K562 (cell line): ENCODE measurements at regions not wholly inside any gene's neighbourhood (a gene's known extent, or its start where the extent isn't known, plus 50 kb on each side); places are given as distances from the start of the nearest gene placed in this dataset.

ENCODE experiments used
- ATAC-seq: fragments of 200-7000 bp; cut with Tn5 transposase; 3 replicates; pipeline ENCODE4 v1.9.1; 2020; ENCODE audit warnings: moderate library complexity
- BruUV-seq: library from RNA; stranded (reverse); fragments of 400-500 nt; replicated peaks from 2 replicates; lab custom pipeline; 2021; lab: Mats Ljungman, UMichigan
- CTCF ChIA-PET: fragments of 300-600 bp; formaldehyde crosslinking; extraction: SDS; loops from one replicate; lab custom pipeline; 2021; ENCODE audit warnings: low intra/inter-chr PET ratio; lab: Yijun Ruan, JAX
- POLR2A ChIA-PET: fragments of 300-600, 350-650 bp; sonication (Branson Sonifier 250); formaldehyde crosslinking; extraction: SDS; loops from one replicate; lab custom pipeline; 2021; ENCODE audit warnings: antibody characterized with exemption, inconsistent platforms; lab: Yijun Ruan, JAX
- DNase-seq, 4 experiments: peaks; one replicate each; pipeline versions ENCODE4 v3.0.0 to v3.0.0-alpha.2; 2011 to 2018; ENCODE audit warnings: low spot score in 3 of 4, mixed read lengths in 3 of 4; ENCODE audit errors: extremely low read depth in 1 of 4
- FAIRE-seq: peaks from 2 replicates; lab custom pipeline; 2011; peaks lifted over from hg19 to GRCh38; lab: Jason Lieb, UNC
- H2AFZ ChIP-seq: 2 replicates; pipeline ENCODE4 v1.6.0; 2011; ENCODE audit warnings: low read depth, low read length, control low read depth, inconsistent platforms
- H3K27ac ChIP-seq: fragments of 200-600 bp; 3 replicates; pipeline ENCODE4 v1.8.0; 2011; ENCODE audit warnings: low read depth, mild to moderate bottlenecking, control low read depth, inconsistent platforms, low read length, moderate library complexity, mixed read lengths; ENCODE audit errors: extremely low read depth
- H3K27me3 ChIP-seq, 2 experiments: fragments of 300-600 bp in 1 of 2; 2 replicates in 1 of 2; 3 replicates in 1 of 2; pipeline versions ENCODE4 v1.6.0 to v1.8.0; 2011; ENCODE audit warnings: inconsistent platforms in 2 of 2, low read length in 2 of 2, mild to moderate bottlenecking in 1 of 2, mixed read lengths in 1 of 2, moderate library complexity in 1 of 2; ENCODE audit not compliant: control insufficient read depth in 2 of 2, insufficient read depth in 2 of 2
- H3K36me3 ChIP-seq: fragments of 300-600 bp; 3 replicates; pipeline ENCODE4 v1.8.0; 2011; ENCODE audit warnings: mild to moderate bottlenecking, low read length, inconsistent platforms; ENCODE audit not compliant: control insufficient read depth, insufficient read depth
- H3K4me1 ChIP-seq, 2 experiments: fragments of 200-600 bp in 1 of 2; replicated peaks in 1 of 2; 2 replicates in 1 of 2; 3 replicates in 1 of 2; pipeline versions ENCODE4 v1.5.1 to v1.8.0; 2011; ENCODE audit warnings: inconsistent platforms in 2 of 2, low read length in 2 of 2, mild to moderate bottlenecking in 1 of 2, mixed read lengths in 1 of 2, moderate library complexity in 1 of 2; ENCODE audit not compliant: control insufficient read depth in 2 of 2, insufficient read depth in 2 of 2
- H3K4me2 ChIP-seq: 2 replicates; pipeline ENCODE4 v1.6.1; 2011; ENCODE audit warnings: low read length, control low read depth, inconsistent platforms, mixed read lengths; ENCODE audit not compliant: insufficient read depth
- H3K4me3 ChIP-seq: fragments of 200-600 bp; sonication (generic), shearing (Covaris generic); 2 replicates; pipeline ENCODE4 v1.5.1; 2016; ENCODE audit warnings: control low read depth, inconsistent platforms
- H3K79me2 ChIP-seq: fragments of 200-600 bp; 3 replicates; pipeline ENCODE4 v1.8.0; 2011; ENCODE audit warnings: low read length, inconsistent platforms; ENCODE audit not compliant: control insufficient read depth, insufficient read depth
- H3K9ac ChIP-seq, 2 experiments: 2 replicates each; pipeline versions ENCODE4 v1.6.0 to v1.6.1; 2011; ENCODE audit warnings: low read depth in 2 of 2, low read length in 2 of 2, control low read depth in 1 of 2, inconsistent platforms in 1 of 2, mild to moderate bottlenecking in 1 of 2, mixed read lengths in 1 of 2; ENCODE audit not compliant: insufficient read depth in 1 of 2
- H3K9me1 ChIP-seq: one replicate; pipeline ENCODE4 v1.6.0; 2011; ENCODE audit warnings: inconsistent platforms, mild to moderate bottlenecking, low read length, moderate library complexity; ENCODE audit not compliant: control insufficient read depth, insufficient read depth
- H3K9me3 ChIP-seq: replicated peaks from 2 replicates; pipeline ENCODE4 v1.5.1; 2011; ENCODE audit warnings: low read depth, low read length, inconsistent platforms; ENCODE audit not compliant: control insufficient read depth, insufficient read depth
- H4K20me1 ChIP-seq: replicated peaks from 2 replicates; pipeline ENCODE4 v1.6.1; 2011; ENCODE audit warnings: low read length, inconsistent platforms, mixed read lengths; ENCODE audit not compliant: control insufficient read depth, insufficient read depth
- BRD4 ChIP-seq: fragments of 200-600 bp; sonication (generic); IDR thresholded peaks from 2 replicates; pipeline ENCODE4 v1.6.1; 2017; ENCODE audit warnings: inconsistent platforms
- ELF4 ChIP-seq: fragments of 450-650 bp; formaldehyde crosslinking; IDR thresholded peaks from 2 replicates; pipeline ENCODE4 v1.4.0; 2022; ENCODE audit warnings: missing genetic modification characterization
- ERF ChIP-seq: fragments of 450-650 bp; formaldehyde crosslinking; IDR thresholded peaks from 2 replicates; pipeline ENCODE4 v1.4.0; 2020; ENCODE audit warnings: mild to moderate bottlenecking, mixed read lengths
- GTF2B ChIP-seq: IDR thresholded peaks from 2 replicates; pipeline ENCODE4 v1.6.1; 2011; ENCODE audit not compliant: insufficient read length; ENCODE audit errors: extremely low read depth
- MAFF ChIP-seq: IDR thresholded peaks from 2 replicates; pipeline ENCODE4 v1.6.1; 2012; ENCODE audit warnings: low read length, improper control_type of control experiment
- NEUROD1 ChIP-seq: fragments of 150-350 bp; IDR thresholded peaks from 2 replicates; pipeline ENCODE4 v1.6.1; 2014; ENCODE audit warnings: borderline replicate concordance, low read length, low read depth; ENCODE audit not compliant: partially characterized antibody
- PRPF4 ChIP-seq: fragments of 200-400 bp; formaldehyde crosslinking; IDR thresholded peaks from one replicate; pipeline ENCODE4 v1.6.1; 2017; ENCODE audit warnings: low read length, low read depth, mild to moderate bottlenecking; ENCODE audit not compliant: insufficient read depth, poor library complexity, severe bottlenecking
- PYGO2 ChIP-seq: fragments of 450-650 bp; IDR thresholded peaks from 2 replicates; pipeline ENCODE4 v1.6.1; 2016; ENCODE audit warnings: mild to moderate bottlenecking, missing genetic modification characterization, moderate library complexity, missing compliant biosample characterization
- RBM22 ChIP-seq: fragments of 200-400 bp; formaldehyde crosslinking; IDR thresholded peaks from 2 replicates; pipeline ENCODE4 v1.6.1; 2018; ENCODE audit warnings: low read length, low read depth; ENCODE audit not compliant: poor library complexity, severe bottlenecking
- SREBF2 ChIP-seq: sonication (generic); formaldehyde crosslinking; IDR thresholded peaks from 2 replicates; pipeline ENCODE4 v1.4.0; 2020; ENCODE audit warnings: mild to moderate bottlenecking, missing genetic modification reagents
- ZNF77 ChIP-seq: fragments of 250-450 bp; sonication (Bioruptor Pico); IDR thresholded peaks from 2 replicates; pipeline ENCODE4 v1.5.0; 2020
- WGBS: fragments of 100-300 bp; shearing (Covaris generic); methylation state at CpG from one replicate; pipeline ENCODE4 v1.1.6; 2016; ENCODE audit warnings: low coverage, mixed read lengths; ENCODE audit not compliant: insufficient coverage; ENCODE audit errors: missing lambda C conversion rate; 5-methylcytosine and 5-hydroxymethylcytosine counted together
- in situ Hi-C: fragments of 300-500 bp; cut with MboI; formaldehyde crosslinking; loops from 4 replicates; pipeline ENCODE4 v1.15.0; 2018; ENCODE audit warnings: inconsistent platforms, mixed read lengths
- intact Hi-C: fragments of 100-400 bp; cut with micrococcal nuclease; formaldehyde crosslinking; loops from 2 replicates; pipeline ENCODE4 v1.14.2; 2022
- TF ChIP-seq, protein P1 (sequence below): fragments of 150-350 bp; conservative IDR thresholded peaks from 2 replicates; pipeline ENCODE4 v1.6.1; 2014; ENCODE audit warnings: low read length
- TF ChIP-seq, protein P2 (sequence below), 2 experiments: fragments of 450-650 bp in 1 of 2; IDR thresholded peaks; 2 replicates each; pipeline ENCODE4 v1.6.1; 2011 to 2017; ENCODE audit warnings: low read depth in 2 of 2, antibody characterized with exemption in 1 of 2, borderline replicate concordance in 1 of 2, low read length in 1 of 2, mild to moderate bottlenecking in 1 of 2, mixed read lengths in 1 of 2; ENCODE audit not compliant: control insufficient read depth in 1 of 2
- TF ChIP-seq, protein P3 (sequence below): fragments of 450-650 bp; IDR thresholded peaks from 2 replicates; pipeline ENCODE4 v1.6.1; 2017; ENCODE audit warnings: antibody characterized with exemption

DNA sequence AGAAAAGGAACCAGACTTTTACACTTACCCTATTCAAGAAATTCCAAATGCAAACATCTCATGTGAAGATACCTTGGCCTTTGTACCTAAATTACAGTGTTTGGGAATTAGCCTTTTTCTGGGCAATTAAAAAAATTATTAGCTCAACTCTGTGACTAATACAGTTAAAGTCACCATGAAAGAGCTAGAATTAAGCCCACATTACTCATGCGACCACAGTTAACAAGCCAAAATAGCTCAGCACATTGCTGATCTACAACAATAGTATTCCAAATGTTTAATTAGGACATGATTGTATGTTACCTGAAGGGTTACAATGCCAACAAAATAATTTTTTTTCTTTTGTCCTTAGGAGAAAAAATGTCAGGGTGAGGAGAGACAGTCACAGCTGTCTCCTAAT lies 263.6 kb upstream of the GPC6 start (continued):
- TF ChIP-seq, protein P1, sequence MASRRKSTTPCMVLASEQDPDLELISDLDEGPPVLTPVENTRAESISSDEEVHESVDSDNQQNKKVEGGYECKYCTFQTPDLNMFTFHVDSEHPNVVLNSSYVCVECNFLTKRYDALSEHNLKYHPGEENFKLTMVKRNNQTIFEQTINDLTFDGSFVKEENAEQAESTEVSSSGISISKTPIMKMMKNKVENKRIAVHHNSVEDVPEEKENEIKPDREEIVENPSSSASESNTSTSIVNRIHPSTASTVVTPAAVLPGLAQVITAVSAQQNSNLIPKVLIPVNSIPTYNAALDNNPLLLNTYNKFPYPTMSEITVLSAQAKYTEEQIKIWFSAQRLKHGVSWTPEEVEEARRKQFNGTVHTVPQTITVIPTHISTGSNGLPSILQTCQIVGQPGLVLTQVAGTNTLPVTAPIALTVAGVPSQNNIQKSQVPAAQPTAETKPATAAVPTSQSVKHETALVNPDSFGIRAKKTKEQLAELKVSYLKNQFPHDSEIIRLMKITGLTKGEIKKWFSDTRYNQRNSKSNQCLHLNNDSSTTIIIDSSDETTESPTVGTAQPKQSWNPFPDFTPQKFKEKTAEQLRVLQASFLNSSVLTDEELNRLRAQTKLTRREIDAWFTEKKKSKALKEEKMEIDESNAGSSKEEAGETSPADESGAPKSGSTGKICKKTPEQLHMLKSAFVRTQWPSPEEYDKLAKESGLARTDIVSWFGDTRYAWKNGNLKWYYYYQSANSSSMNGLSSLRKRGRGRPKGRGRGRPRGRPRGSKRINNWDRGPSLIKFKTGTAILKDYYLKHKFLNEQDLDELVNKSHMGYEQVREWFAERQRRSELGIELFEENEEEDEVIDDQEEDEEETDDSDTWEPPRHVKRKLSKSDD = no peak
- TF ChIP-seq ERF (CRISPR knock-in tag) (no peak), GTF2B (no peak), PRPF4 (no peak), NEUROD1 (no peak)

GRCh38 chr13:92966341-92966740 lies 260.3 kb upstream of the GPC6 start:
- Histone ChIP-seq H3K79me2 (no peaks in the 10 kb centered on the region), H3K36me3 (no peaks in the 10 kb centered on the region), H3K27ac (no peak overlapping the region), H3K4me2 (no peak overlapping the region), H3K9me3 (no peaks in the 10 kb centered on the region), H3K4me1 (no peaks in the 10 kb centered on the region), H2AFZ (no peak overlapping the region), H3K9me1 (no peaks in the 10 kb centered on the region), H3K27me3 (no peaks in the 10 kb centered on the region), H4K20me1 (no peaks in the 10 kb centered on the region), H3K4me3 (no peak overlapping the region), H3K9ac (no peak overlapping the region)
- ChIA-PET CTCF (no interaction called here), POLR2A (no interaction called here)
- DNase-seq (no peak), FAIRE-seq (no peak), ATAC-seq (no peak)
- intact Hi-C loops = no loop called here
- in situ Hi-C loops = no loop called here
- no TSS peak for BruUV-seq
- 3% methylated on average over 2 of the region's 8 CpGs for WGBS
- TF ChIP-seq ZNF77 (CRISPR knock-in tag) = no peak
- TF ChIP-seq, protein P2, sequence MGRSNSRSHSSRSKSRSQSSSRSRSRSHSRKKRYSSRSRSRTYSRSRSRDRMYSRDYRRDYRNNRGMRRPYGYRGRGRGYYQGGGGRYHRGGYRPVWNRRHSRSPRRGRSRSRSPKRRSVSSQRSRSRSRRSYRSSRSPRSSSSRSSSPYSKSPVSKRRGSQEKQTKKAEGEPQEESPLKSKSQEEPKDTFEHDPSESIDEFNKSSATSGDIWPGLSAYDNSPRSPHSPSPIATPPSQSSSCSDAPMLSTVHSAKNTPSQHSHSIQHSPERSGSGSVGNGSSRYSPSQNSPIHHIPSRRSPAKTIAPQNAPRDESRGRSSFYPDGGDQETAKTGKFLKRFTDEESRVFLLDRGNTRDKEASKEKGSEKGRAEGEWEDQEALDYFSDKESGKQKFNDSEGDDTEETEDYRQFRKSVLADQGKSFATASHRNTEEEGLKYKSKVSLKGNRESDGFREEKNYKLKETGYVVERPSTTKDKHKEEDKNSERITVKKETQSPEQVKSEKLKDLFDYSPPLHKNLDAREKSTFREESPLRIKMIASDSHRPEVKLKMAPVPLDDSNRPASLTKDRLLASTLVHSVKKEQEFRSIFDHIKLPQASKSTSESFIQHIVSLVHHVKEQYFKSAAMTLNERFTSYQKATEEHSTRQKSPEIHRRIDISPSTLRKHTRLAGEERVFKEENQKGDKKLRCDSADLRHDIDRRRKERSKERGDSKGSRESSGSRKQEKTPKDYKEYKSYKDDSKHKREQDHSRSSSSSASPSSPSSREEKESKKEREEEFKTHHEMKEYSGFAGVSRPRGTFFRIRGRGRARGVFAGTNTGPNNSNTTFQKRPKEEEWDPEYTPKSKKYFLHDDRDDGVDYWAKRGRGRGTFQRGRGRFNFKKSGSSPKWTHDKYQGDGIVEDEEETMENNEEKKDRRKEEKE (IDR thresholded peaks at IDR 0.05; ENCODE audit: borderline replicate concordance in 1 of 2, control insufficient read depth in 1 of 2, low read depth in 2 of 2, low read length in 1 of 2) = no peak
- TF ChIP-seq, protein P3, sequence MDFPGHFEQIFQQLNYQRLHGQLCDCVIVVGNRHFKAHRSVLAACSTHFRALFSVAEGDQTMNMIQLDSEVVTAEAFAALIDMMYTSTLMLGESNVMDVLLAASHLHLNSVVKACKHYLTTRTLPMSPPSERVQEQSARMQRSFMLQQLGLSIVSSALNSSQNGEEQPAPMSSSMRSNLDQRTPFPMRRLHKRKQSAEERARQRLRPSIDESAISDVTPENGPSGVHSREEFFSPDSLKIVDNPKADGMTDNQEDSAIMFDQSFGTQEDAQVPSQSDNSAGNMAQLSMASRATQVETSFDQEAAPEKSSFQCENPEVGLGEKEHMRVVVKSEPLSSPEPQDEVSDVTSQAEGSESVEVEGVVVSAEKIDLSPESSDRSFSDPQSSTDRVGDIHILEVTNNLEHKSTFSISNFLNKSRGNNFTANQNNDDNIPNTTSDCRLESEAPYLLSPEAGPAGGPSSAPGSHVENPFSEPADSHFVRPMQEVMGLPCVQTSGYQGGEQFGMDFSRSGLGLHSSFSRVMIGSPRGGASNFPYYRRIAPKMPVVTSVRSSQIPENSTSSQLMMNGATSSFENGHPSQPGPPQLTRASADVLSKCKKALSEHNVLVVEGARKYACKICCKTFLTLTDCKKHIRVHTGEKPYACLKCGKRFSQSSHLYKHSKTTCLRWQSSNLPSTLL = no peak
- no peak for TF ChIP-seq RBM22
- TF ChIP-seq MAFF = no peak
- TF ChIP-seq SREBF2 = no peak
- TF ChIP-seq ELF4 (CRISPR knock-in tag) = no peak
- TF ChIP-seq BRD4 = no peak
- no peak for TF ChIP-seq PYGO2 (tag)
